Lower leg skin (tissue), 3 donors: ENCODE measurements at regions not wholly inside any gene's neighbourhood (a gene's known extent, or its start where the extent isn't known, plus 50 kb on each side); places are given as distances from the start of the nearest gene placed in this dataset.

Experiments used
- POLR2A ChIP-seq, 2 donors: fragments of 450-650 bp; IDR thresholded peaks; one replicate each; pipeline ENCODE4 v1.6.1; 2016 to 2017; ENCODE audit warnings: antibody characterized with exemption in 2 of 2, mild to moderate bottlenecking in 1 of 2, moderate library complexity in 1 of 2
- TF ChIP-seq, protein P1 (sequence below), 3 donors: fragments of 450-650 bp; IDR thresholded peaks; one replicate each; pipeline ENCODE4 v1.5.1; 2016; ENCODE audit warnings: antibody characterized with exemption in 3 of 3, mild to moderate bottlenecking in 3 of 3, moderate library complexity in 2 of 3

DNA sequence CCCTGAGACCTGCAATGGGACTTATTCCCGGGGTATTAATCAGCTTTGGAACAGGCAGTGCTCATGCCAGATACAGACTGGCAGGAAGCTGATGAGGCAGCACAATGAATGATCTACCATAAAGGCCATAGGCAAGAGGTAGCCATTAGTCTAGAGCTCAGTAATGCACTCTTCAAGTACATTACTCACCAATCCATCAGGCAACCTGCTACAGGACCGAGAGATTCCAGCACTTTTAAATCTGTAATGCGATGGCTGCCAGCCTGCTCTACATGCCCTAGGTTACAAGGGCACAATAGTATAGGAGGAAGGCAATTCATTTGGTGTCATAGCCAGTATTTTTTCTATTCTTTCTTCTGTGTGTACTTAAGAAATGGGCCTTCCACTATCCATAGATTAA, 217.8 kb upstream of the PMFBP1 start:
- TF ChIP-seq, protein P1, sequence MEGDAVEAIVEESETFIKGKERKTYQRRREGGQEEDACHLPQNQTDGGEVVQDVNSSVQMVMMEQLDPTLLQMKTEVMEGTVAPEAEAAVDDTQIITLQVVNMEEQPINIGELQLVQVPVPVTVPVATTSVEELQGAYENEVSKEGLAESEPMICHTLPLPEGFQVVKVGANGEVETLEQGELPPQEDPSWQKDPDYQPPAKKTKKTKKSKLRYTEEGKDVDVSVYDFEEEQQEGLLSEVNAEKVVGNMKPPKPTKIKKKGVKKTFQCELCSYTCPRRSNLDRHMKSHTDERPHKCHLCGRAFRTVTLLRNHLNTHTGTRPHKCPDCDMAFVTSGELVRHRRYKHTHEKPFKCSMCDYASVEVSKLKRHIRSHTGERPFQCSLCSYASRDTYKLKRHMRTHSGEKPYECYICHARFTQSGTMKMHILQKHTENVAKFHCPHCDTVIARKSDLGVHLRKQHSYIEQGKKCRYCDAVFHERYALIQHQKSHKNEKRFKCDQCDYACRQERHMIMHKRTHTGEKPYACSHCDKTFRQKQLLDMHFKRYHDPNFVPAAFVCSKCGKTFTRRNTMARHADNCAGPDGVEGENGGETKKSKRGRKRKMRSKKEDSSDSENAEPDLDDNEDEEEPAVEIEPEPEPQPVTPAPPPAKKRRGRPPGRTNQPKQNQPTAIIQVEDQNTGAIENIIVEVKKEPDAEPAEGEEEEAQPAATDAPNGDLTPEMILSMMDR (IDR thresholded peaks at IDR 0.05) = no peak
- TF ChIP-seq POLR2A (IDR thresholded peaks at IDR 0.05) = no peak
